NK-92 (cell line): ENCODE measurements at regions not wholly inside any gene's neighbourhood (a gene's known extent, or its start where the extent isn't known, plus 50 kb on each side); places are given as distances from the start of the nearest gene placed in this dataset.

ENCODE experiments used
- DNase-seq: peaks from one replicate; lab custom pipeline; 2025; ENCODE audit not compliant: unreplicated experiment; lab: John Stamatoyannopoulos, UW

GRCh38 chr13:50513300-50513877 is 330.1 kb downstream of the DLEU7 start:
- no peak for DNase-seq

- DNase-seq: no peak
Measured at GRCh38 chr13:50514249-50514648, 329.2 kb downstream of the DLEU7 start.

GRCh38 chr13:50518131-50518530 is 325.4 kb downstream of the DLEU7 start:
- DNase-seq: no peak

DNA sequence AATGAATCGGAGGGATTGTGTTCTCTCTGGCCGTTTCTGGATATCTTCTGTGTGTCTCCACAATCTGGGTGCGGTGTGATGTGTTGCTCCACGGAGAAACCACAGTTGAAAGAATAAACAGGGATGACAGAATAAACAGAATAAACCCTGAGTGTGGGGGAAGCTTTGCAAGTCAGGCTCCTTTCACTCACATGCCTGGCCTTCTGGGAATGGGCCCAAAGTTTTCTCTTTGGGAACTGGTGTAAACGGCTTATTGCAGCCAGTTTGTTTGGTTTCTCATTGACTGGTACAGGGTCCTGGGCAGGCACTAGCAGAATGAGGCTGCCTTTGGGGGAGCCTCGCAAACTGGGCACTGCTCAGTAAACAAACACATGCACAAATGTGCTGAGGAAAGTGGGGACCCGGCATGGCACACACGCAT is 324.7 kb downstream of the DLEU7 start:
- DNase-seq: no peak

- DNase-seq: no peak
Measured at GRCh38 chr13:50519866-50520265, 323.6 kb downstream of the DLEU7 start.

DNA sequence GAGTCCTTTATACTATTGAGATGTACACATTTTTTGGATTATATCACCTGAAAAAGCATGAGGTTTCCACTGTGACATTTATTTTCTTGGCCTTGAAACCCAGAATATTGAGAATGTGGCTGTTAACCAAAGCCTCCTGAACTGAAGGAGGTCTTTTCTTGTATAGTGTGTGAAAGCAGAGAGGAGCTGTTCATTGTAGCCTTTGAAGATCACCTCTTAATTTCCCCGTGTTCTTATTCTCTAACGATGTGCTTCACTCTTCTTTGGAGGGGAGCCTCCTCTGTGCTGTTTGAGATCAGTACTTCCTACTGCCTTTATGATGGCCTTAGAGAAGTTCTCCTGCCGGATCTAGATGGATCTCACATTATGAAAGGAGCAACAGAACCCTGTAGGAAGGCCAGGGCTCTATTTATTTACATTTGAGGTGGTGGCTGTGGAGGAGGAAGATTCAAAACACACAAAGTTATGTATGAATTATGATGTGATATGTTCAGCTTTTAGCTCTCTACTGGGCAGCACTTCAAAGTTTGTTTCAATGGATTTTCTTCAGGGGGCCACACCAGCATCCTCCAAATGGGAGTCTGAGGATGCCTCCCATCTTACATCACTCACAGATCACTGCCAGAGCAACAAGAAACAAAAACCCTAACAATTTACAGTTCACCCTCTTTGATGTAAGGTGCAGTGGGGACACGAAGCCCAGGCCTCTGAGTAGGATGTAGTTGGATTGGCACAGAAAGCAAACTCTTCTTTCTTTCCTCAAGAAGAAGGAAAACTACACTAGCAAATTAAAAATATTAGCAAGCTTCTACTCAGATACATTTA is 322.3 kb downstream of the DLEU7 start:
- no peak for DNase-seq

- DNase-seq: no peak
Measured at GRCh38 chr13:50521831-50522149, 321.7 kb downstream of the DLEU7 start.

GRCh38 chr13:50522506-50522905 is 321.0 kb downstream of the DLEU7 start:
- no peak for DNase-seq

DNA sequence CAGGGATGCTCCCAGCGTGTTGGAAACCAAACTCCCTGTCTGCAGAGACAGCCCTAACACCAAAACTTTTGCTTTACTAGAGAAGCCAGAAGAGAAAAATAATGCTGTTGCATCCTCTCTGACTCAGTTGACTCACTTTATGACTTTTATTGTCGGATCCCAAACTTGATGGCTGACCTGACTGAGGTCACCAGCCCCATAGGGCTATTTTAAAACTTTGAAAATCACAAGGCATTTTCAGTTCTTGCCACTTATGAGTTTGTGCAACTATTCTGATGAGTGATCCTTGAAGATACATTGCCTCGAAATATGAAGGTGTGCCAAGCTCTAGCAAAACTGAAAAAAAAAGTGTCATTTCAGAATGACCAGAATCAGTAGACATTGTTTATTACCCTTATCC is 320.2 kb downstream of the DLEU7 start:
- DNase-seq: no peak

DNA sequence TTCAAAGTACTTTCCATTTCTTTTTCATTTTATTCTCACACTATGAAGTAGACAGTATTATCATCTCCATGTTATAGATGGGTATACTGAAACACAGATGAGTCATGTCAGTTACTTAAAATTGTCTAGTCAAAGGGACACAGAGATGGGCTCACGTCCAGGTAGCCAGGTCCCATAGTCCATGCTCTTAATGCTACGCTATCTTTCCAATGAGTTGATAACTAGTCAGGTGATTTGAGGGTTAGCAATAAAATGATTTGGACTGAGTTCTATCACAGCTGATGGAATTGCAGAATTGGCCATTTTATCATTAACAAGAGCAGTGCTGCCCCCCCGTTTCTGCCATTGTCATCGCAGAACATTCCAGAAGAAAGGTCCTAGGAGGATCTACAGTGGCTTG is 318.9 kb downstream of the DLEU7 start:
- DNase-seq: no peak

GRCh38 chr13:50526661-50527071 is 316.8 kb downstream of the DLEU7 start:
- no peak for DNase-seq

DNA sequence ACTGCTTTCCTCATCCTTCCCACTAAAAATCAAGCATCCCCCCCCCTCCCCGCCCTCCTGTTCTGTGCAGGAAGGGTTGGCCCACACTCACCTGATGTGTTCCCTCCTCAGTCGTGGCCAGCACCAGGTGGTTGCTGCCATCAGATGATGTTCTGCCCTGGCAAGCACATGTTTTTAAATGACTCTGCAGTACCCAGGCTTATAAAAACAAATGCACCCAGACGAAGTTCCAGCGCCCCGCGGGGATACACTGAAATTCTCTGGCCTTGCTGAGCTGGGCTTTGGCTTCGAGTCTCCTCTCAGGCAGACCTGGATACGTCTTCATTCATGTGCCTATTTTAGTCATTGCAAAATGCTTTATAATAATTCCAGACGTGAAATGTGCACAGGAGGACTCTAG is 316.3 kb downstream of the DLEU7 start:
- no peak for DNase-seq

GRCh38 chr13:50527612-50528509 is 315.6 kb downstream of the DLEU7 start:
- no peak for DNase-seq

DNA sequence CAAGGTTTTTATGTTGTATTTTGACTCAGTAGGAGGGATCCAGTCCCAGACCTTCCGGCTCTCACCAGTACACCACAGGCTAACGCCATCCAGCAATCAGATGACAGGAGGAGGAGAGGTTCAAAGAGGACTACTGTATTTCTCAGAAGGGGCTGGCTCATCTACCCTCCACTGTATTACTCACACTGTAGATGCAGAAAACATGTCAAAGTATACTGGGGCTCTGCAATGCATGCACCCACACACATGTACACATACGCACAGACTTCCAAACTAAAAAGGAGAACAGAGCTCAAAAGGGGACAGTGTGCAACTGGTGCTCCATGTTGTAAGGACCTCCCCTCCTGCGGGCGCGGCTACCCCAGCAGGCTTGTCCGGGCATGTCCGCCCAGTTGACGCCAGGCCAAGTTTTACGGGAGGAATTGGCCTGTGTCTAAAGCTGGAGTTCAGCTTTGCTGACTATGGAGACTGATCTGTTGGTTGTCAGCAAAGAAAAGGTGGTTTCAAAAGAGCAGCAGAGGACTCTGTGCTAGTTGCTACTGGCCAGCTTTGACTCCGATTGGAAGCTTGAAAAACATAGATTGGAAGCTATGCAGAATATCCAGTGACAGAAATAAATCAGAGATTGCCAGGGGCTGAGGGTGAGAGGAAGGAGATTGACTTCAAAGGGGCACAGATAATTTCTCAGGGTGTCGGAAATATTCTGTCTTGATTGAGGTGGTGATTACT is 314.2 kb downstream of the DLEU7 start:
- DNase-seq: no peak

GRCh38 chr13:50531917-50532899 is 311.3 kb downstream of the DLEU7 start:
- DNase-seq: no peak

- DNase-seq: no peak
Measured at GRCh38 chr13:50535050-50535449, 308.4 kb downstream of the DLEU7 start.

GRCh38 chr13:50537029-50537428 is 306.5 kb downstream of the DLEU7 start:
- no peak for DNase-seq

DNA sequence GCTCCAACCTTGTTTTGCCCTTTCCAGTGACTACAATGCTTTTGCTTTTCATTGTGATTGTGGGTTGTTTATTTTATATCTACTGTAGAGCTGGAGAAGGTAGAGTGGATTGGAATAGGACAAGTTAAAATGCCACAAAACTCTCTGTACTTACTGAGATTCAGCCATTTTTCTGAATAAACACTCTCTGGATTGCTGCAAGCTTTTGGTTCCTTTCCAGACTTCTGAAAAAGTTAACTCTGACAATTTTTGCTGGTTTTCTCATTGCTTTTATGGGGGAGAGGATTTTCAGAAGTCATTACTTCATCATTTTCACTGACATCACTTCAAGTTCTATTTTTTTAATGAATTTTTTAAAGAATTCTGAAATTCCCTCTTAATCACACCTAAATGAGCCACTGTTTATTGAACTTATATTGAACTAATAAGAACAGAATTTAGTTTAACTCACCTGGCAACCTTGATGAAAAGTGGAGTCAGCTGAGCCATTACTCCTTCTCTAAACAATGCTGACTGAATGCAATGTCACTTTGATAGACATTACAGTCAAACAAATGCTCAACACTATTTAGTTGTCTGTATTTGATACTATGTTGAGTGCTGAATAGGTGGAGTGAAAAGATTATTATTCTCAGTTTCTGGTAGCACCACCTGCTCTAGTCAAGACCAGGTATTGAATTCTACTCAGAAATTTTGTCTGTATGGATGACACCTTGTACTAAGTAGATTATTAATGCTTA is 303.5 kb downstream of the DLEU7 start:
- DNase-seq: no peak

- DNase-seq: no peak
Measured at GRCh38 chr13:50543141-50543540, 300.4 kb downstream of the DLEU7 start.
